NCI-H526 (cell line): ENCODE measurements at regions not wholly inside any gene's neighbourhood (a gene's known extent, or its start where the extent isn't known, plus 50 kb on each side); places are given as distances from the start of the nearest gene placed in this dataset.

Source experiments
- DNase-seq, 2 experiments: peaks; one replicate each; lab custom pipeline; 2025; lab: John Stamatoyannopoulos, UW

GRCh38 chr9:107720501-107720900, 230.9 kb upstream of the KLF4 start:
- DNase-seq, result no peak

GRCh38 chr9:107717529-107718314, 228.2 kb upstream of the KLF4 start:
- DNase-seq, result no peak

GRCh38 chr9:107715740-107716139, 226.2 kb upstream of the KLF4 start:
- no peak for DNase-seq

GRCh38 chr9:107713470-107713869, 223.9 kb upstream of the KLF4 start:
- no peak for DNase-seq

- no peak for DNase-seq
Measured at GRCh38 chr9:107712390-107712789, 222.8 kb upstream of the KLF4 start.

GRCh38 chr9:107711542-107711941, 222.0 kb upstream of the KLF4 start:
- DNase-seq, result no peak

GRCh38 chr9:107710953-107711352, 221.4 kb upstream of the KLF4 start:
- DNase-seq, result no peak

- no peak for DNase-seq
Measured at GRCh38 chr9:107710546-107710945, 221.0 kb upstream of the KLF4 start.

GRCh38 chr9:107708791-107709190, 219.2 kb upstream of the KLF4 start:
- no peak for DNase-seq

GRCh38 chr9:107707915-107708441, 218.4 kb upstream of the KLF4 start:
- DNase-seq, result no peak

- no peak for DNase-seq
Measured at GRCh38 chr9:107707428-107707837, 217.9 kb upstream of the KLF4 start.

- DNase-seq, result no peak
Measured at GRCh38 chr9:107706701-107707427, 217.3 kb upstream of the KLF4 start.

GRCh38 chr9:107705521-107705920, 216.0 kb upstream of the KLF4 start:
- DNase-seq, result no peak

- DNase-seq, result no peak
Measured at GRCh38 chr9:107704774-107705173, 215.2 kb upstream of the KLF4 start.

GRCh38 chr9:107703651-107704050, 214.1 kb upstream of the KLF4 start:
- DNase-seq, result no peak

GRCh38 chr9:107700847-107701246, 211.3 kb upstream of the KLF4 start:
- DNase-seq, result no peak

- no peak for DNase-seq
Measured at GRCh38 chr9:107699231-107699630, 209.7 kb upstream of the KLF4 start.

- no peak for DNase-seq
Measured at GRCh38 chr9:107698779-107699178, 209.2 kb upstream of the KLF4 start.

GRCh38 chr9:107696302-107696701, 206.7 kb upstream of the KLF4 start:
- DNase-seq, result no peak

- DNase-seq, result no peak
Measured at GRCh38 chr9:107694390-107694789, 204.8 kb upstream of the KLF4 start.

- no peak for DNase-seq
Measured at GRCh38 chr9:107693625-107694326, 204.2 kb upstream of the KLF4 start.

GRCh38 chr9:107691664-107692063, 202.1 kb upstream of the KLF4 start:
- no peak for DNase-seq

- DNase-seq, result no peak
Measured at GRCh38 chr9:107690021-107690420, 200.5 kb upstream of the KLF4 start.
